IPS-11a (cell line): ENCODE measurements at regions not wholly inside any gene's neighbourhood (a gene's known extent, or its start where the extent isn't known, plus 50 kb on each side); places are given as distances from the start of the nearest gene placed in this dataset.
"Not testable (repeated sequence)": the region's sequence is repeated elsewhere in the genome, so short reads cannot be mapped to it uniquely, and the experiment has no call there.

Experiments
- H3K4me3 ChIP-seq: one replicate; pipeline ENCODE4 v1.5.1; 2013; ENCODE audit warnings: low read depth, low read length, control low read depth

- H3K4me3 ChIP-seq, result no peak overlapping the region
Measured at GRCh38 chr10:50997461-50997860, 76.8 kb upstream of the PRKG1 start.

GRCh38 chr10:50999163-50999562 is 75.1 kb upstream of the PRKG1 start:
- H3K4me3 ChIP-seq, result no peak overlapping the region

- no peak overlapping the region for H3K4me3 ChIP-seq
Measured at GRCh38 chr10:51000164-51000563, 74.1 kb upstream of the PRKG1 start.

GRCh38 chr10:51000976-51001375 is 73.3 kb upstream of the PRKG1 start:
- no peak overlapping the region for H3K4me3 ChIP-seq

GRCh38 chr10:51001587-51001986 is 72.7 kb upstream of the PRKG1 start:
- H3K4me3 ChIP-seq, result no peak overlapping the region

- no peak overlapping the region for H3K4me3 ChIP-seq
Measured at GRCh38 chr10:51002469-51002868, 71.8 kb upstream of the PRKG1 start.

GRCh38 chr10:51004776-51005175 is 69.5 kb upstream of the PRKG1 start:
- no peak overlapping the region for H3K4me3 ChIP-seq

GRCh38 chr10:51005551-51005950 is 68.7 kb upstream of the PRKG1 start:
- no peak overlapping the region for H3K4me3 ChIP-seq

GRCh38 chr10:51006686-51007085 is 67.6 kb upstream of the PRKG1 start:
- H3K4me3 ChIP-seq, result no peak overlapping the region

- no peak overlapping the region for H3K4me3 ChIP-seq
Measured at GRCh38 chr10:51007781-51008180, 66.5 kb upstream of the PRKG1 start.

GRCh38 chr10:51008346-51008745 is 65.9 kb upstream of the PRKG1 start:
- no peak overlapping the region for H3K4me3 ChIP-seq

- H3K4me3 ChIP-seq, result no peak overlapping the region
Measured at GRCh38 chr10:51010977-51011376, 63.3 kb upstream of the PRKG1 start.

GRCh38 chr10:51012073-51012472 is 62.2 kb upstream of the PRKG1 start:
- no peak overlapping the region for H3K4me3 ChIP-seq

GRCh38 chr10:51014680-51015389 is 59.5 kb upstream of the PRKG1 start:
- H3K4me3 ChIP-seq, result no peak overlapping the region

- not testable (repeated sequence) for H3K4me3 ChIP-seq
Measured at GRCh38 chr10:51015390-51015754, 58.9 kb upstream of the PRKG1 start.

GRCh38 chr10:51020200-51020599 is 54.1 kb upstream of the PRKG1 start:
- no peak overlapping the region for H3K4me3 ChIP-seq

- no peak overlapping the region for H3K4me3 ChIP-seq
Measured at GRCh38 chr10:51022933-51023585, 51.2 kb upstream of the PRKG1 start.

- H3K4me3 ChIP-seq, result no peak overlapping the region
Measured at GRCh38 chr10:51023636-51024035, 50.7 kb upstream of the PRKG1 start.
